SK-MEL-5 (cell line): ENCODE measurements at regions not wholly inside any gene's neighbourhood (a gene's known extent, or its start where the extent isn't known, plus 50 kb on each side); places are given as distances from the start of the nearest gene placed in this dataset.
"Not testable (repeated sequence)": the region's sequence is repeated elsewhere in the genome, so short reads cannot be mapped to it uniquely, and the experiment has no call there.

Experiments
- DNase-seq: peaks from one replicate; pipeline ENCODE4 v3.0.0-alpha.2; 2016; ENCODE audit warnings: low read depth, low spot score
- in situ Hi-C: cut with HindIII; loops from 2 replicates; pipeline ENCODE4 v1.10.0; 2016; ENCODE audit warnings: low sequenced_read_pairs, high pct_unique_total_duplicates, low pct_unique_long_range_greater_than_20kb

DNA sequence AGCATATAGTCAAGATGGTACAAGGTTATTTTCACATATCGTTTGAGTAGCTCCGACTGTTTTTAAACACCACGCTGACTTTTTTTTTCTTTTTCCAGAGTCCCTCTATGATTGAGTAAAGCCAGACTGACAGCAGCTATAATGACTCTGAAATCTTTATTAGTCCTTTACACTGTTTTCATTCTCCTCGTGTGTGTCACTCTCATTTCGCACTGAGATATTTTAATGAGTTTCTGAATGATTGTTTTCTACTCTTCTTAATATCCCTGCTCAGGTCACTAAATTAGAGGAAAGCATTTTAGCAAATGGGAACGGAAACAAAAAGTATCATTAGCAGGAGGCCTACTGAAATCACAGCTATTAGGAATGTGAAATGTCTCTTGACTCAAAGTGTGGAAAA is 162.3 kb upstream of the MTPN start:
- no peak for DNase-seq
- in situ Hi-C loops: no loop called here

DNA sequence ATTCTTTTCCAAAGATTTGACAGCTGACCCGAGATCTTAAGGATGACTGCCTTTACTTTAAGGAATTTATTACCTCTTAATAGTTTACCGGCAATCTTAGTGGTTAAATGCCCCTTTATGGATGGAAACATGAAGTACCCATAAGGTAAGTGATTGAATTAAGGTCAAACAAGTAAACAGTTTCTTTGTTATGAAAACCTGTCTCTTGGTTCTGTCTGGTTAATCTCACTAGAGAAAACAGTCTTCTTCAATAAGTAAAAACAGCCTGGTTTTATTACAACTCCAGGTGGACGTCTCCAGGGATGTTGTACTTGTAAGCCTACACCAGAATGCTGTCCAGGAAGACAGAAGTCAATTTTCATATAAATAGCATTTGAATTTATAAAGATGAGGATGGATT is 161.8 kb upstream of the MTPN start:
- DNase-seq: no peak

DNA sequence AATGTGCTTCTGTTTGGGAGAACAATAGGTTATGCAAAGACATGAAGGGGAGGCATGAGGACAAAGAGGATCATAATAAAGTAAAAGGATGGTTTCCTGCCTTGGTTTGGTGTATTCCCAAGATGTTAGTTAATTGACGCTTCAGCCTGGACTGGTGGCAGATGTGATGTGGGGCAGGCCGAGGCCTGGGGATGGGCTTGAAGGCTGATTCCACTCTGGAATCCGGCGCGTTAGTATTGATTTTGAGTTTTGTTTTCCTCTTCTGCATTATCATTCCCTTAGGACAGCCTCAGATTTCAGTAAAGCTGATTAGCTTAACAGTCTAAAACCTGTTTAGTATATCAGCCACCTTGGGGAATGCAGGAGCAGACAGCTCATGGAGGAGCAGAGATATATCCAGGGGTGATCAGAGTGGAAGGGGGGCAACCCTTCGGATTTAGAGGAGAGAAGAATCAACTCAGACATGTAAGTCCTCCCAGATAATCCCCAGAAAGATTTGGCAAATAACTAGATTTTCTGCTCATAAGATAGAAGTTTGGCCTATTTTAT is 159.8 kb upstream of the MTPN start:
- in situ Hi-C loops: no loop called here
- no peak for DNase-seq

More for the DNA sequence above, 161.8 kb upstream of the MTPN start:
- in situ Hi-C loops: no loop called here

DNA sequence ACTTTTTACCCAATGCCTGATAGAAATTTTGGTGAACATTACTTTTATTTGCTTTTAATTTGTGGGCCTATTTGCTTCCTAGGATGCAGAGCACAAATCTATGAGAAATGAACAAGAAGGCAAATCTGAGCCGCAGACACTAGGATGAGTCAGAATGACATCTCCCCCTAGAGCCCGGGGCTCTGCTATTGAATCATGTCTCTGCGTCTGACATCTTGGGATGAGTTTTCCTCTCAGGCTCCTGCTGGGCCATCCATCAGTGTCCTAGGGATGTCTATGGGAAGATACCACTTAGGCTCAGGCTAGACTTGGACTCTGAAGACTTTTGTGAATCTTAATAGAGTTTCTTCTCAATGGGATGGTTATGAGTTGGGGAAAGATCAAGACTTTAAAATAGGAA is 157.3 kb upstream of the MTPN start:
- DNase-seq: peak; percentile 71
- in situ Hi-C loops: no loop called here

GRCh38 chr7:136133551-136133950 is 156.4 kb upstream of the MTPN start:
- DNase-seq: peak; percentile 39
- in situ Hi-C loops: no loop called here

- no peak for DNase-seq
- in situ Hi-C loops: no loop called here
These were observed 154.1 kb upstream of the MTPN start for GRCh38 chr7:136131304-136131630.

GRCh38 chr7:136130511-136131303 is 153.5 kb upstream of the MTPN start:
- DNase-seq: no peak
- in situ Hi-C loops: no loop called here

DNA sequence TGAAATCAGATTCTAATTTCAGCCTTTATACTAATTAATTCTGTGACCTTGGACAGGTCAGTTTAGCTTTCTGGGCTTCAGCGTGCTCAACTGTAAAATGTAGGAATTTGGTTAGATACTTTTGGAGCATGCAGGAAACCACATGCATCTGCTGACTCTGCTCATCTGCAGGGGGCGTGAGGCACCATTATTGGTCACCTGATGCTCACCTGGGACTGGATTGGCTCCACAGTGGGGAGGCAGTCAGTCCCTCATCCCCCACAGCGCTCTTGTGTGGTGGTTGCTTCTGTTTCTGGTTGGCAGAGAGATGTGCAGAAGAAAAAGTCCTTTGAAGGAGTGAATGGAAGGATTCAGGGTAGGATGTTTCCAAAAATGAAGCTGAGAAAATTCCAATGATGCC is 150.9 kb upstream of the MTPN start:
- DNase-seq: peak; percentile 22
- in situ Hi-C loops: no loop called here

GRCh38 chr7:136123352-136123751 is 146.2 kb upstream of the MTPN start:
- DNase-seq: no peak
- in situ Hi-C loops: no loop called here

GRCh38 chr7:136122026-136122425 is 144.9 kb upstream of the MTPN start:
- in situ Hi-C loops: no loop called here
- no peak for DNase-seq

DNA sequence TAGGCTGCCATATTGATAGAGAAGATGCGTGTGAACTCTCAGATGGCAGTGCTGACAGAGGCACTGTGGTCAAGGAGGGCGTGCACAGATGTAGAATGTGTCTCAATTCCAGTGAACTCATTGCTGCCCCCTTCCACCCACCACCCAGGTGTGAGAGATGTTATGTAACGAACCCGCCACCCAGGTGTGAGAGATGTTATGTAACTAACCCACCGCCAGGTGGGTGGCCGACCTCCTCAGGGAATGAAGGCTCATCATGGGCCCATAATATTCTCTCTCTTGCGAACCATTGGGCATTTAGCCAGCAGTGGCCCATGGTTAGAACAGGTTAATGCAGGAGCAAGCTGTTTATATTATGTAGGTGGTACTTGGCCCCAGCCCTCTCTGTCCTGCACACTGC is 140.4 kb upstream of the MTPN start:
- in situ Hi-C loops: no loop called here
- no peak for DNase-seq

DNA sequence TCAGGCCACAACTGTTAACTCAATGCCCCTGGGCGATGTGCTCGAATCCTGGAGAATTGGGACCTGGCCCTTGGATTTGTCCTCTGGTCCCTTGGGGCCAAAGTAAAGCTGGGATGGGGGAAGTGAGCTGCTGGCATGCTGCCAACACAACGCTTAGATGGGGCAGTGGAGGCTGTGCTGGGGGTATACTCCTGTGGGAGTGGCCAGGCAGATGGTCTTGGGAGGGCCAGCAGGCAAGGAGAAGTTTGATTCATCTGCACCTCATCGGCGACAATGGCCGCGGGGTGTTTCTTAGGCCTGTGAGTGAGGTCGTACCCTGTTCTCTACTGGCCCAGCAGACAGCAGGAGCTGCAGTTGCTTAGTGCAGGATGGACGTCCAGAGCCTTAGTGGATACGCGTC is 139.0 kb upstream of the MTPN start:
- in situ Hi-C loops: no loop called here
- no peak for DNase-seq

- in situ Hi-C loops: no loop called here
- DNase-seq: peak; percentile 80
These were observed 138.0 kb upstream of the MTPN start for GRCh38 chr7:136114966-136115762.

- DNase-seq, in situ Hi-C loops: not testable (repeated sequence)
These were observed 137.3 kb upstream of the MTPN start for GRCh38 chr7:136114467-136114866.

- in situ Hi-C loops, DNase-seq: not testable (repeated sequence)
These were observed 131.9 kb upstream of the MTPN start for GRCh38 chr7:136109037-136109436.

- in situ Hi-C loops: no loop called here
- no peak for DNase-seq
These were observed 128.0 kb upstream of the MTPN start for GRCh38 chr7:136105191-136105590.

DNA sequence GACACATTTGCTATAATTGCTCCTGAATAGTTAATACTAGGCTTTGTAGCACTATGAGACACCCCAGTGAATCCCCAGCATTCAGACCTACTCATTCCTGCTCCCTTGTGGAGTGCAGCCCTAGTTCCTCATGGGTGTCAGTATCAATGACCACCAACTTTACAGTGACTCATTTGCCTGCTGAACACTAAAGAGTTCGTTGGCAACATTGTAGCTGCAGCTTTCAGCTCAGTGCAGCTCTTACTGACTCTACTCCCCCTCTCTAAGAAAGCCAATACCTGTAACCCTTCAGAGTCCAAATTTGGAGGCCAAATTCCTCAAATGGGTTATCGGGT is 127.1 kb upstream of the MTPN start:
- in situ Hi-C loops: no loop called here
- no peak for DNase-seq

- no peak for DNase-seq
- in situ Hi-C loops: no loop called here
These were observed 126.5 kb upstream of the MTPN start for GRCh38 chr7:136103545-136104268.
